HepG2 (cell line): ENCODE measurements at regions not wholly inside any gene's neighbourhood (a gene's known extent, or its start where the extent isn't known, plus 50 kb on each side); places are given as distances from the start of the nearest gene placed in this dataset.

Experiments
- BCL6 ChIP-seq: IDR thresholded peaks from 2 replicates; pipeline ENCODE4 v1.6.1; 2016; ENCODE audit warnings: missing genetic modification reagents, missing compliant biosample characterization
- EZH2 ChIP-seq: conservative IDR thresholded peaks from 2 replicates; pipeline ENCODE4 v1.6.1; 2012; ENCODE audit warnings: mild to moderate bottlenecking, low read depth, low read length, moderate library complexity
- TARDBP ChIP-seq: sonication (generic); formaldehyde crosslinking; IDR thresholded peaks from 2 replicates; pipeline ENCODE4 v1.8.0; 2022; ENCODE audit warnings: mild to moderate bottlenecking, missing genetic modification reagents
- YY1 ChIP-seq: IDR thresholded peaks from 2 replicates; pipeline ENCODE4 v1.6.1; 2011; ENCODE audit warnings: low read length, low read depth, moderate library complexity, mild to moderate bottlenecking; ENCODE audit not compliant: insufficient read depth, insufficient replicate concordance
- ZNF232 ChIP-seq: sonication (generic); formaldehyde crosslinking; IDR thresholded peaks from 2 replicates; pipeline ENCODE4 v1.4.0; 2020; ENCODE audit warnings: missing genetic modification reagents, borderline replicate concordance

DNA sequence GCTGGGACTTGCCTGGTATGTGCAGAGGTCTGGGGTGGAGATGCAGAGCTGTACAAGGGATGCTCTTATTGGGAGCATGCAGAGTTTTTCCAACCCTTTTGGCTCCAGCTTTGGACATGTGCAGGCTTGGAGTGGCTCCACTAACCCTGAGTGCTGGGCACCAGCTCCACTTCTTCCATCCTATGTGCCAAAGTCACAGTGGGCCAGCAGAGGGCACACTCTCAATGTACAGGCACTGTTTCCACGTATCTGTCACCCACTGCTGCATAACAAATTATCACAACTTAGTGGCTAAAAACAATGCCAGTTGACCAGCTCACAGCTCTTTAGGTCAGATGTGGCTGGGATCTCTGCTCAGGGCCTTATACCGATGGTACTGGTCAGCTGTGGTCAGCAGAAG is 631.8 kb downstream of the AJAP1 start:
- TF ChIP-seq TARDBP (CRISPR knock-in tag) (no peak), BCL6 (CRISPR knock-in tag) (no peak), ZNF232 (no peak), YY1 (no peak), EZH2 (no peak)
